Tibial artery (tissue), 4 donors: ENCODE measurements at regions not wholly inside any gene's neighbourhood (a gene's known extent, or its start where the extent isn't known, plus 50 kb on each side); places are given as distances from the start of the nearest gene placed in this dataset.

Source experiments
- DNase-seq, 2 donors: peaks; one replicate each; pipeline ENCODE4 v3.0.0-alpha.2; 2019
- H3K27ac ChIP-seq, 2 donors: fragments of 200-600 bp; sonication (generic) in 1 of 2; 1 replicate in 1 of 2; 2 replicates in 1 of 2; pipeline ENCODE4 v1.5.1; 2018 to 2019; ENCODE audit warnings: mild to moderate bottlenecking in 1 of 2
- H3K27me3 ChIP-seq, 2 donors: fragments of 200-600 bp; sonication (generic) in 1 of 2; one replicate each; pipeline versions ENCODE4 v1.5.1 to v1.6.0; 2016 to 2019
- H3K36me3 ChIP-seq, 3 donors: fragments of 200-600 bp; sonication (generic) in 2 of 3; one replicate each; pipeline ENCODE4 v1.5.1; 2016 to 2019; ENCODE audit warnings: mild to moderate bottlenecking in 2 of 3
- H3K4me1 ChIP-seq, 4 donors: fragments of 200-600 bp; sonication (generic) in 2 of 4; 1 replicate in 3 of 4; 2 replicates in 1 of 4; pipeline ENCODE4 v1.5.1; 2016 to 2019
- H3K4me3 ChIP-seq, 2 donors: fragments of 200-600 bp; sonication (generic) in 1 of 2; 1 replicate in 1 of 2; 2 replicates in 1 of 2; pipeline ENCODE4 v1.5.1; 2018 to 2019; ENCODE audit warnings: mild to moderate bottlenecking in 2 of 2
- H3K9me3 ChIP-seq, 3 donors: fragments of 200-600 bp; sonication (generic) in 1 of 3; one replicate each; pipeline ENCODE4 v1.5.1; 2016 to 2019
- CTCF ChIP-seq, 2 experiments: fragments of 200-600 bp in 1 of 2; fragments of 450-650 bp in 1 of 2; IDR thresholded peaks; one replicate each; pipeline ENCODE4 v1.5.1; 2017 to 2019; ENCODE audit warnings: antibody characterized with exemption in 2 of 2, mild to moderate bottlenecking in 1 of 2, moderate library complexity in 1 of 2
- intact Hi-C: fragments of 100-400 bp; cut with DNase I; formaldehyde crosslinking; loops from one replicate; pipeline ENCODE4 v1.15.0; 2023; ENCODE audit warnings: low total_unique reads

GRCh38 chr20:57902473-57902872 lies 192.7 kb upstream of the PMEPA1 start:
- Histone ChIP-seq H3K9me3 (no peaks in the 10 kb centered on the region), H3K4me3 (no peak overlapping the region), H3K27ac (no peak overlapping the region), H3K4me1 (peaks cover 0 to 6% (median 0%) of the 10 kb centered on the region in 4 donors), H3K27me3 (no peaks in the 10 kb centered on the region), H3K36me3 (no peaks in the 10 kb centered on the region)
- TF ChIP-seq CTCF (IDR thresholded peaks at IDR 0.05) = no peak
- intact Hi-C loops = no loop called here
- no peak for DNase-seq

- intact Hi-C loops = no loop called here
- no peak for TF ChIP-seq CTCF (IDR thresholded peaks at IDR 0.05)
- no peaks in the 10 kb centered on the region for H3K9me3 ChIP-seq
- H3K4me1 ChIP-seq = peaks cover 0 to 6% (median 0%) of the 10 kb centered on the region in 4 donors
- no peaks in the 10 kb centered on the region for H3K27me3 ChIP-seq
- peak; percentile 1 to 5 for DNase-seq
- no peaks in the 10 kb centered on the region for H3K36me3 ChIP-seq
- no peak overlapping the region for H3K27ac ChIP-seq
- no peak overlapping the region for H3K4me3 ChIP-seq
Measured at GRCh38 chr20:57901526-57901925, 191.7 kb upstream of the PMEPA1 start.

GRCh38 chr20:57900226-57900905 lies 190.6 kb upstream of the PMEPA1 start:
- Histone ChIP-seq H3K4me3 (no peak overlapping the region), H3K9me3 (no peaks in the 10 kb centered on the region), H3K4me1 (peaks cover 0 to 6% (median 0%) of the 10 kb centered on the region in 4 donors), H3K36me3 (no peaks in the 10 kb centered on the region), H3K27ac (no peak overlapping the region), H3K27me3 (no peaks in the 10 kb centered on the region)
- no peak for TF ChIP-seq CTCF (IDR thresholded peaks at IDR 0.05)
- intact Hi-C loops = no loop called here
- peak in 1 of 2 donors; percentile 7 for DNase-seq

GRCh38 chr20:57899554-57899953 lies 189.7 kb upstream of the PMEPA1 start:
- Histone ChIP-seq H3K27me3 (no peaks in the 10 kb centered on the region), H3K4me1 (peaks cover 0 to 6% (median 0%) of the 10 kb centered on the region in 4 donors), H3K36me3 (no peaks in the 10 kb centered on the region), H3K27ac (no peak overlapping the region), H3K4me3 (no peak overlapping the region), H3K9me3 (no peaks in the 10 kb centered on the region)
- TF ChIP-seq CTCF (IDR thresholded peaks at IDR 0.05) = no peak
- DNase-seq = no peak
- intact Hi-C loops = no loop called here

- Histone ChIP-seq H3K36me3 (no peaks in the 10 kb centered on the region), H3K9me3 (no peaks in the 10 kb centered on the region), H3K4me3 (no peak overlapping the region), H3K4me1 (peaks cover 0 to 6% (median 0%) of the 10 kb centered on the region in 4 donors), H3K27me3 (no peaks in the 10 kb centered on the region), H3K27ac (no peak overlapping the region)
- TF ChIP-seq CTCF (IDR thresholded peaks at IDR 0.05) = no peak
- intact Hi-C loops = no loop called here
- no peak for DNase-seq
Measured at GRCh38 chr20:57898332-57898731, 188.5 kb upstream of the PMEPA1 start.
